Subcutaneous abdominal adipose tissue (tissue), 5 donors: ENCODE measurements at regions not wholly inside any gene's neighbourhood (a gene's known extent, or its start where the extent isn't known, plus 50 kb on each side); places are given as distances from the start of the nearest gene placed in this dataset.

Experiments
- H3K27ac ChIP-seq: one replicate; pipeline ENCODE4 v1.7.0; 2013; ENCODE audit warnings: low read depth, mild to moderate bottlenecking, inconsistent platforms, low read length, moderate library complexity
- H3K27me3 ChIP-seq, 5 donors: one replicate each; pipeline ENCODE4 v1.7.0; 2013; ENCODE audit warnings: low read length in 5 of 5, inconsistent platforms in 1 of 5; ENCODE audit not compliant: control insufficient read depth in 5 of 5, insufficient read depth in 4 of 5
- H3K36me3 ChIP-seq, 5 donors: one replicate each; pipeline ENCODE4 v1.7.0; 2013; ENCODE audit warnings: low read length in 5 of 5; ENCODE audit not compliant: control insufficient read depth in 5 of 5, insufficient read depth in 5 of 5
- H3K4me1 ChIP-seq, 5 donors: one replicate each; pipeline ENCODE4 v1.7.0; 2013; ENCODE audit warnings: low read length in 5 of 5, mild to moderate bottlenecking in 3 of 5, moderate library complexity in 1 of 5; ENCODE audit not compliant: control insufficient read depth in 5 of 5, insufficient read depth in 5 of 5
- H3K4me3 ChIP-seq, 5 donors: one replicate each; pipeline ENCODE4 v1.7.0; 2013; ENCODE audit warnings: low read length in 5 of 5, low read depth in 1 of 5
- H3K9ac ChIP-seq, 5 donors: one replicate each; pipeline ENCODE4 v1.7.0; 2013; ENCODE audit warnings: low read length in 5 of 5, mild to moderate bottlenecking in 4 of 5, moderate library complexity in 3 of 5
- H3K9me3 ChIP-seq, 5 donors: one replicate each; pipeline ENCODE4 v1.7.0; 2013; ENCODE audit warnings: low read length in 5 of 5; ENCODE audit not compliant: control insufficient read depth in 5 of 5
- donor health status: healthy.
- donor health status: healthy.
- donor health status: healthy.
- donor health status: healthy.
- donor health status: healthy.

DNA sequence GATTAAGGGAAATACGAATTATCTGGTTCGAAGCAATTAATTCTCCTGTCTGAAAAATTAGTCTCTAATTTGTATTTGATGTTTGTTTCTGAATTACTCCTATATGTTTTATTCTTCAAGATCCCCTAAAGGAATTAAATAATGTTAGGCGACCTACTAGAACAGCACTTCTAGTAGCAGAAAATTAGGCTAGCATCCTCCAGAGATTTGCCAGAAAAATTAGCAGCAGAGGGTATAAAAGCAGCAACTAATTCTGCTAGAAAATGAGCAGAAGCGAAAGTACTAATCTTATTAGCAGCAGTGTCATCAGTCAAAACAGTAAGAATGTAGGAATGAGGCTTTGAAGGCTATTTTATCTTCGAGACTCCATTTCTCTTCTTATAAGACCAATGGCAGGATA, 114.3 kb upstream of the PJA2 start:
- Histone ChIP-seq H3K4me1 (no peaks in the 10 kb centered on the region), H3K9ac (no peak overlapping the region), H3K27ac (no peak overlapping the region), H3K9me3 (peaks cover 0 to 3% (median 0%) of the 10 kb centered on the region in 5 donors), H3K27me3 (no peaks in the 10 kb centered on the region), H3K36me3 (no peaks in the 10 kb centered on the region), H3K4me3 (no peak overlapping the region)

DNA sequence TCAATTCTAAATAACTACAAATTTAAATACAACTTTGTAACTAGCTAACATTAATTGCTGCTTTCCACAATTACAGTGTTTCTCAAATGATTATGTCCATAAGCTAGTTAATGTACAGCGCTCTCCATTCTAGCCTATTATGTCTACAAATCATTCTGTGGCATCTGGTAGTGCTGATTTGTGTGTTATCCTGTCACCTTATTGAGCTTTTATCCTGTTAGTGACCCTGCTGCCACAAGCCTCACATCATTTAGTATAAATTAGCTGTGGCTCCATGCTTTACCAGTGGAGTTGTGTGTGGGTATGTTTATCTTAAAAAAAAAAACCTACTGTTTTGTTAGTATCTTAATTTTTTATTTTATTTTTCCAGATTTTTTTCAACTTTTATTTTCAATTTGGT, 112.6 kb upstream of the PJA2 start:
- Histone ChIP-seq H3K9ac (no peak overlapping the region), H3K9me3 (peaks cover 0 to 3% (median 0%) of the 10 kb centered on the region in 5 donors), H3K36me3 (no peaks in the 10 kb centered on the region), H3K4me3 (no peak overlapping the region), H3K4me1 (no peaks in the 10 kb centered on the region), H3K27ac (no peak overlapping the region), H3K27me3 (no peaks in the 10 kb centered on the region)

- Histone ChIP-seq H3K36me3 (no peaks in the 10 kb centered on the region), H3K9me3 (peaks cover 0 to 3% (median 0%) of the 10 kb centered on the region in 5 donors), H3K4me3 (no peak overlapping the region), H3K4me1 (peaks cover 0 to 18% (median 4%) of the 10 kb centered on the region in 5 donors), H3K27me3 (no peaks in the 10 kb centered on the region), H3K9ac (no peak overlapping the region), H3K27ac (no peak overlapping the region)
Observed at GRCh38 chr5:109519416-109519815, 109.6 kb upstream of the PJA2 start.

DNA sequence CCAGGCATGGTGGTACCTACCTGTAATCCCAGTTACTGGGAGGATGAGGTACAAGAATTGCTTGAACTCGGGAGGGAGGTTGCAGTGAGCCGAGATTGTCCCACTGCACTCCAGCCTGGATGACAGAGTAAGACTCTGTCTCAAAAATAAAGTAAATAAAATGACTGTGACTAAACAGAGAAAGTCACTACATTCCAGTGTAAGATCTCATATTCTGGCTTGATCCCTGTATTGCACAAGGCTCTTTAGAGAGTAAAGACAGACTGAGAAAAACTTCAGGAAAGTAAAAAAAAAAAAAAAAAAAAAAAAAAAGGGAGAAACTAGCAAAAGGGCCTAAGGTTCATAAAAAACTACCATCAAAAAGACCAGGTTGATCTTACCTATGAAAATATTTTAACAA, 106.6 kb upstream of the PJA2 start:
- Histone ChIP-seq H3K4me3 (no peak overlapping the region), H3K27me3 (no peaks in the 10 kb centered on the region), H3K4me1 (peaks cover 0 to 22% (median 4%) of the 10 kb centered on the region in 5 donors), H3K27ac (peak overlapping the region; percentile 37), H3K36me3 (no peaks in the 10 kb centered on the region), H3K9ac (no peak overlapping the region), H3K9me3 (peaks cover 0 to under 1% (median 0%) of the 10 kb centered on the region in 5 donors)

GRCh38 chr5:109511980-109512734, 102.4 kb upstream of the PJA2 start:
- Histone ChIP-seq H3K9ac (no peak overlapping the region), H3K27me3 (no peaks in the 10 kb centered on the region), H3K9me3 (no peaks in the 10 kb centered on the region), H3K36me3 (no peaks in the 10 kb centered on the region), H3K4me3 (no peak overlapping the region), H3K4me1 (peaks cover 0 to 29% (median 5%) of the 10 kb centered on the region in 5 donors), H3K27ac (no peak overlapping the region)

GRCh38 chr5:109506556-109506955, 96.8 kb upstream of the PJA2 start:
- no peaks in the 10 kb centered on the region for H3K36me3 ChIP-seq
- peaks cover 0 to 16% (median 8%) of the 10 kb centered on the region in 5 donors for H3K4me1 ChIP-seq
- no peak overlapping the region for H3K4me3 ChIP-seq
- peaks cover 0 to 2% (median 0%) of the 10 kb centered on the region in 5 donors for H3K9me3 ChIP-seq
- H3K27me3 ChIP-seq = no peaks in the 10 kb centered on the region
- no peak overlapping the region for H3K9ac ChIP-seq
- H3K27ac ChIP-seq = no peak overlapping the region

- Histone ChIP-seq H3K9ac (no peak overlapping the region), H3K27ac (no peak overlapping the region), H3K4me1 (peaks cover 0 to 6% (median 0%) of the 10 kb centered on the region in 5 donors), H3K27me3 (no peaks in the 10 kb centered on the region), H3K9me3 (no peaks in the 10 kb centered on the region), H3K4me3 (no peak overlapping the region), H3K36me3 (no peaks in the 10 kb centered on the region)
Observed at GRCh38 chr5:109496112-109496511, 86.3 kb upstream of the PJA2 start.

DNA sequence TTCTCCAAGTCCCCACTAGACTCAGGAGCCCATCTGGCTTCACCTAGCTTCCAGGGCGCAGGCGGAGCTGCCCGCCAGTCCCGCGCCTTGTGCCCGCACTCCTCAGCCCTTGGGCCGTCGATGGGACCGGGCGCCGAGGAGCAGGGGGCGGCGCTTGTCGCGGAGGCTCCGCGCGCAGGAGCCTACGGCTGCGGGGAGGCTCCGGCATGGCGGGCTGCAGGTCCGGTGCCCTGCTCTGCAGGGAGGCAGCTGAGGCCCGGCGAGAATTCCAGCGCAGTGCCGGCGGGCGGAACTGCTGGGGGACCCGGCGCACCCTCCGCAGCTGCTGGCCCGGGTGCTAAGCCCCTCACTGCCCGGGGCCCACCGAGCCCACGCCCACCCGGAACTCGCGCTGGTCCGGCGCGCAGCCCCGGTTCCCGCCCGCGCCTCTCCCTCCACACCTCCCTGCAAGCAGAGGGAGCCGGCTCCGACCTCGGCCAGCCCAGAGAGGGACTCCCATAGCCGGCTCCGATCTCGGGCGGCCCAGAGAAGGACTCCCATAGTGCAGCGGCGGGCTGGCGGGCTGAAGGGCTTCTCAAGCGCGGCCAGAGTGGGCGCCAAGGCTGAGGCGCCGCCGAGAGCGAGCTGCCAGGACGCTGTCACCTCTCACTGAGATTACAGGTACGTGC, 78.1 kb upstream of the PJA2 start:
- Histone ChIP-seq H3K4me1 (peaks cover 2 to 16% (median 14%) of the 10 kb centered on the region in 5 donors), H3K9ac (no peak overlapping the region), H3K27ac (no peak overlapping the region), H3K9me3 (no peaks in the 10 kb centered on the region), H3K4me3 (no peak overlapping the region), H3K36me3 (no peaks in the 10 kb centered on the region), H3K27me3 (no peaks in the 10 kb centered on the region)

DNA sequence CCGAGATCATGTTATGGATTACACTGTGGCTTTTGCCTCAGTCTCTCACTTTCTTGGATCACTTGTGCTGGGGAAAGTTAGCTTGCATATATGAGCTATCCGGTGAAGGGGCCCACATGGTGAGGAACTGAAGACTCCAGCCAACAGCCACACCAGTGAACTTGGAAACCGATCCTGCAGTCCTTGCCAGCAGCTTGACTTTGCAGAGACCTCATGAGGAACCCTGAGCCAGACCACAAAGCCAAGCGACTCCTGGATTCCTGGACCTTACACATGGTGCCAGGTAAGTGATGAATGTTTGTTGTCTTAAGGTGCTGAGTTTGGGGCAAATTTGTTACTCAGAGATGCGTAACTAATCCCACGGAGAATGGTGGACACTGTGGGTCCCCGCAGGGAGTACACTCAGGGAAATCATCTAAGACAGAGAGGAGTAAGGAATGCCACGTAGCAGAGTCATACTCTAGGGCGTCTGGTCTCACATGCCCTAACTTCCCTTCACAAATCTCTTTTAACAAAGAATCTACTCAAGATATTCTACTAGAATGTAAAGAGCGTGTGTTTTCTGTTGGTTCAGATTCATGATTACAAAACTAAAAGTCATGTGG, 76.5 kb upstream of the PJA2 start:
- Histone ChIP-seq H3K36me3 (no peaks in the 10 kb centered on the region), H3K4me1 (peaks cover 2 to 16% (median 14%) of the 10 kb centered on the region in 5 donors), H3K27ac (no peak overlapping the region), H3K27me3 (no peaks in the 10 kb centered on the region), H3K4me3 (no peak overlapping the region), H3K9me3 (no peaks in the 10 kb centered on the region), H3K9ac (no peak overlapping the region)

DNA sequence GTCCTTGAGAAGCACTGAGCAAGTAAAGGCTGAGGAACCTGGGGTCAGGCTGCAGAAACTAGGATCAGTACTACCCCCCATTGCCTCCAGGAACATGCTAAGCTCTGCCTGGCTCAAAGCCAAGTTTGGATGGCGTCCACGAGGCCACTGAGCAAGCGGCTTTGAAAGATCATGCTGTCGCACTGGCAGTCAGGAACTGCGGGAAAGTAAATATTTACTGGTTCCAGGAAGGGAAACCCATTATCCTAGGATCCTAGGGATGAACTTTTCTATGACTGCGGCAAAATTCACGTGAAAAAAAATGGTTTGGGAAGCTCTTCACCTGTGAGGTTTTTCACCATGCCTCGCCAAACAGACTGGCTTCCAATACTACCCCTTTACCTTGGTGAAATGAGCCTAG, 75.3 kb upstream of the PJA2 start:
- no peak overlapping the region for H3K27ac ChIP-seq
- peak overlapping the region in 1 of 5 donors; percentile 26 for H3K4me3 ChIP-seq
- no peak overlapping the region for H3K9ac ChIP-seq
- H3K27me3 ChIP-seq = no peaks in the 10 kb centered on the region
- no peaks in the 10 kb centered on the region for H3K9me3 ChIP-seq
- peaks cover 2 to 16% (median 14%) of the 10 kb centered on the region in 5 donors for H3K4me1 ChIP-seq
- H3K36me3 ChIP-seq = no peaks in the 10 kb centered on the region
